Loucy (cell line): ENCODE measurements at regions not wholly inside any gene's neighbourhood (a gene's known extent, or its start where the extent isn't known, plus 50 kb on each side); places are given as distances from the start of the nearest gene placed in this dataset.

Experiments
- CTCF ChIP-seq: fragments of 200-600 bp; sonication (generic); conservative IDR thresholded peaks from 2 replicates; pipeline ENCODE4 v1.5.1; 2014; ENCODE audit warnings: mild to moderate bottlenecking, antibody characterized with exemption, low read length
- EZH2phosphoT487 ChIP-seq: fragments of 200-600 bp; IDR thresholded peaks from 2 replicates; pipeline ENCODE4 v1.6.1; 2018; ENCODE audit warnings: antibody characterized with exemption, mild to moderate bottlenecking, moderate library complexity, borderline replicate concordance

- TF ChIP-seq CTCF (no peak), EZH2phosphoT487 (no peak)
Observed at GRCh38 chr1:14222086-14222485, 376.4 kb upstream of the KAZN start.
